ENCODE measurements at regions not wholly inside any gene's neighbourhood (a gene's known extent, or its start where the extent isn't known, plus 50 kb on each side); places are given as distances from the start of the nearest gene placed in this dataset.

- Histone ChIP-seq H2AFZ (ENCODE audit: low read depth) (no peak overlapping the region), H3K27me3 (ENCODE audit: insufficient read depth, low read depth) (no peaks in the 10 kb centered on the region), H3K4me2 (no peak overlapping the region), H3K36me3 (ENCODE audit: insufficient read depth) (no peaks in the 10 kb centered on the region), H3K27ac (no peak overlapping the region), H4K20me1 (ENCODE audit: insufficient read depth) (no peaks in the 10 kb centered on the region), H3K4me3 (IDR thresholded peaks at IDR 0.05; ENCODE audit: insufficient read depth, low read depth, low read length) (no peak overlapping the region), H3K9ac (no peak overlapping the region), H3K4me1 (ENCODE audit: low read depth, poor library complexity, severe bottlenecking) (no peaks in the 10 kb centered on the region), H3K79me2 (ENCODE audit: insufficient read depth, low read depth) (no peaks in the 10 kb centered on the region)
- TF ChIP-seq CTCF (conservative IDR thresholded peaks at IDR 0.05; ENCODE audit: low read depth, low read length) = no peak
Observed at GRCh38 chr2:120833127-120833675, 97.5 kb downstream of the GLI2 start.

- no peak for TF ChIP-seq CTCF (conservative IDR thresholded peaks at IDR 0.05; ENCODE audit: low read depth, low read length)
- no peak overlapping the region for H3K27ac ChIP-seq
- H3K79me2 ChIP-seq (ENCODE audit: insufficient read depth, low read depth) = no peaks in the 10 kb centered on the region
- no peaks in the 10 kb centered on the region for H3K4me1 ChIP-seq (ENCODE audit: low read depth, poor library complexity, severe bottlenecking)
- H3K4me3 ChIP-seq (IDR thresholded peaks at IDR 0.05; ENCODE audit: insufficient read depth, low read depth, low read length) = no peak overlapping the region
- H3K36me3 ChIP-seq (ENCODE audit: insufficient read depth) = no peaks in the 10 kb centered on the region
- H3K9ac ChIP-seq = no peak overlapping the region
- H4K20me1 ChIP-seq (ENCODE audit: insufficient read depth) = no peaks in the 10 kb centered on the region
- no peak overlapping the region for H3K4me2 ChIP-seq
- H2AFZ ChIP-seq (ENCODE audit: low read depth) = no peak overlapping the region
- no peaks in the 10 kb centered on the region for H3K27me3 ChIP-seq (ENCODE audit: insufficient read depth, low read depth)
Observed at GRCh38 chr2:120834206-120834605, 98.5 kb downstream of the GLI2 start.

- Histone ChIP-seq H3K4me3 (IDR thresholded peaks at IDR 0.05; ENCODE audit: insufficient read depth, low read depth, low read length) (no peak overlapping the region), H3K79me2 (ENCODE audit: insufficient read depth, low read depth) (no peaks in the 10 kb centered on the region), H2AFZ (ENCODE audit: low read depth) (no peak overlapping the region), H3K27me3 (ENCODE audit: insufficient read depth, low read depth) (no peaks in the 10 kb centered on the region), H3K4me2 (no peak overlapping the region), H3K27ac (no peak overlapping the region), H3K4me1 (ENCODE audit: low read depth, poor library complexity, severe bottlenecking) (no peaks in the 10 kb centered on the region), H3K36me3 (ENCODE audit: insufficient read depth) (no peaks in the 10 kb centered on the region), H4K20me1 (ENCODE audit: insufficient read depth) (no peaks in the 10 kb centered on the region), H3K9ac (no peak overlapping the region)
- TF ChIP-seq CTCF (conservative IDR thresholded peaks at IDR 0.05; ENCODE audit: low read depth, low read length) = no peak
Observed at GRCh38 chr2:120836281-120836680, 100.6 kb downstream of the GLI2 start.

- Histone ChIP-seq H3K9ac (no peak overlapping the region), H3K79me2 (ENCODE audit: insufficient read depth, low read depth) (no peaks in the 10 kb centered on the region), H3K4me2 (no peak overlapping the region), H3K36me3 (ENCODE audit: insufficient read depth) (no peaks in the 10 kb centered on the region), H3K27ac (no peak overlapping the region), H3K4me3 (IDR thresholded peaks at IDR 0.05; ENCODE audit: insufficient read depth, low read depth, low read length) (no peak overlapping the region), H3K4me1 (ENCODE audit: low read depth, poor library complexity, severe bottlenecking) (no peaks in the 10 kb centered on the region), H4K20me1 (ENCODE audit: insufficient read depth) (no peaks in the 10 kb centered on the region), H3K27me3 (ENCODE audit: insufficient read depth, low read depth) (no peaks in the 10 kb centered on the region), H2AFZ (ENCODE audit: low read depth) (no peak overlapping the region)
- TF ChIP-seq CTCF (conservative IDR thresholded peaks at IDR 0.05; ENCODE audit: low read depth, low read length) = no peak
Observed at GRCh38 chr2:120840795-120841487, 105.3 kb downstream of the GLI2 start.

Data from KMS-11 (cell line).